Stimulated activated CD4-positive, alpha-beta T cell treated with anti-CD3 and anti-CD28 coated beads, Interleukin-15, amount 100 ng/mL, for 24 hours (primary cell): ENCODE measurements at regions not wholly inside any gene's neighbourhood (a gene's known extent, or its start where the extent isn't known, plus 50 kb on each side); places are given as distances from the start of the nearest gene placed in this dataset.

Experiments
- DNase-seq: peaks from one replicate; pipeline ENCODE4 v3.0.0-alpha.2; 2020

- DNase-seq = no peak
These were observed 50.4 kb downstream of the RTL9 start for GRCh38 chrX:110408949-110409588.

GRCh38 chrX:110409925-110410324 is 51.3 kb downstream of the RTL9 start:
- peak; percentile 38 for DNase-seq

- DNase-seq = no peak
These were observed 52.0 kb downstream of the RTL9 start for GRCh38 chrX:110410603-110411002.

GRCh38 chrX:110412971-110413726 is 54.5 kb downstream of the RTL9 start:
- DNase-seq = peak; percentile 74

- DNase-seq = no peak
These were observed 55.1 kb downstream of the RTL9 start for GRCh38 chrX:110413727-110414124.

GRCh38 chrX:110414273-110414672 is 55.6 kb downstream of the RTL9 start:
- DNase-seq = no peak

- DNase-seq = no peak
These were observed 56.2 kb downstream of the RTL9 start for GRCh38 chrX:110414679-110415439.

GRCh38 chrX:110415440-110416170 is 57.0 kb downstream of the RTL9 start:
- DNase-seq = no peak

GRCh38 chrX:110417128-110417527 is 58.5 kb downstream of the RTL9 start:
- DNase-seq = no peak

- no peak for DNase-seq
These were observed 59.9 kb downstream of the RTL9 start for GRCh38 chrX:110418316-110419235.

- no peak for DNase-seq
These were observed 60.9 kb downstream of the RTL9 start for GRCh38 chrX:110419512-110419911.

GRCh38 chrX:110420771-110421499 is 62.3 kb downstream of the RTL9 start:
- no peak for DNase-seq

- no peak for DNase-seq
These were observed 63.1 kb downstream of the RTL9 start for GRCh38 chrX:110421500-110422455.

GRCh38 chrX:110425222-110426154 is 66.8 kb downstream of the RTL9 start:
- DNase-seq = no peak

GRCh38 chrX:110426155-110426504 is 67.5 kb downstream of the RTL9 start:
- DNase-seq = no peak

GRCh38 chrX:110427076-110427475 is 68.4 kb downstream of the RTL9 start:
- DNase-seq = no peak

- DNase-seq = no peak
These were observed 69.5 kb downstream of the RTL9 start for GRCh38 chrX:110428144-110428543.

- no peak for DNase-seq
These were observed 71.8 kb downstream of the RTL9 start for GRCh38 chrX:110430293-110431076.
